A673 (cell line): ENCODE measurements at regions not wholly inside any gene's neighbourhood (a gene's known extent, or its start where the extent isn't known, plus 50 kb on each side); places are given as distances from the start of the nearest gene placed in this dataset.

ENCODE experiments used
- BruUV-seq: library from RNA; stranded (reverse); fragments of 400-500 nt; replicated peaks from 2 replicates; lab custom pipeline; 2021; lab: Mats Ljungman, UMichigan
- CTCF ChIA-PET: fragments of 300-600 bp; sonication (Branson Sonifier 250); formaldehyde crosslinking; loops from one replicate; lab custom pipeline; 2022; ENCODE audit warnings: antibody characterized with exemption; lab: Charles Lee
- POLR2A ChIA-PET: fragments of 300-600 bp; sonication (Branson Sonifier 250); formaldehyde crosslinking; loops from one replicate; lab custom pipeline; 2022; ENCODE audit warnings: antibody characterized with exemption; ENCODE audit not compliant: low non-redundant PET; lab: Charles Lee
- DNase-seq: peaks from one replicate; pipeline ENCODE4 v3.0.0-alpha.2; 2015; ENCODE audit warnings: low spot score
- H3K27ac ChIP-seq: fragments of 200-600 bp; sonication (generic); 2 replicates; pipeline ENCODE4 v1.5.1; 2016; ENCODE audit warnings: mixed run types, low read depth, mild to moderate bottlenecking, mixed read lengths, antibody characterized with exemption, low read length; ENCODE audit not compliant: poor library complexity, severe bottlenecking
- H3K27me3 ChIP-seq: fragments of 200-600 bp; sonication (generic); replicated peaks from 2 replicates; pipeline ENCODE4 v1.6.1; 2017; ENCODE audit warnings: mixed run types, low read depth, mild to moderate bottlenecking, mixed read lengths, antibody characterized with exemption, low read length; ENCODE audit not compliant: insufficient read depth, poor library complexity
- H3K36me3 ChIP-seq: fragments of 200-600 bp; sonication (generic); 2 replicates; pipeline ENCODE4 v1.6.1; 2016; ENCODE audit warnings: mixed run types, mild to moderate bottlenecking, mixed read lengths, antibody characterized with exemption, low read length; ENCODE audit not compliant: insufficient read depth, poor library complexity, severe bottlenecking
- H3K4me1 ChIP-seq: fragments of 200-600 bp; sonication (generic); 2 replicates; pipeline ENCODE4 v1.6.1; 2017; ENCODE audit warnings: mixed run types, mild to moderate bottlenecking, mixed read lengths, antibody characterized with exemption, low read length; ENCODE audit not compliant: insufficient read depth, poor library complexity, severe bottlenecking
- H3K4me3 ChIP-seq: fragments of 200-600 bp; sonication (generic); 2 replicates; pipeline ENCODE4 v1.5.1; 2016; ENCODE audit warnings: low read depth, mixed run types, mild to moderate bottlenecking, mixed read lengths, low read length; ENCODE audit not compliant: poor library complexity, severe bottlenecking
- H3K9me3 ChIP-seq: fragments of 200-600 bp; sonication (generic); 2 replicates; pipeline ENCODE4 v1.6.1; 2016; ENCODE audit warnings: mixed run types, low read depth, mild to moderate bottlenecking, mixed read lengths, antibody characterized with exemption, low read length; ENCODE audit not compliant: poor library complexity, severe bottlenecking
- CTCF ChIP-seq: fragments of 300-800, 200-600 bp; sonication (generic); conservative IDR thresholded peaks from 2 replicates; pipeline ENCODE4 v1.5.1; 2017; ENCODE audit warnings: low read depth, mild to moderate bottlenecking, antibody characterized with exemption, low read length, moderate library complexity, mixed read lengths
- EZH2 ChIP-seq: fragments of 200-600 bp; sonication (generic); IDR thresholded peaks from 2 replicates; pipeline ENCODE4 v1.6.1; 2017; ENCODE audit warnings: borderline replicate concordance, low read depth, mild to moderate bottlenecking, mixed read lengths, antibody characterized with exemption, low read length; ENCODE audit not compliant: poor library complexity, severe bottlenecking
- intact Hi-C: fragments of 100-400 bp; cut with micrococcal nuclease; formaldehyde crosslinking; loops from one replicate; pipeline ENCODE4 v1.10.0; 2022; ENCODE audit not compliant: unreplicated experiment

DNA sequence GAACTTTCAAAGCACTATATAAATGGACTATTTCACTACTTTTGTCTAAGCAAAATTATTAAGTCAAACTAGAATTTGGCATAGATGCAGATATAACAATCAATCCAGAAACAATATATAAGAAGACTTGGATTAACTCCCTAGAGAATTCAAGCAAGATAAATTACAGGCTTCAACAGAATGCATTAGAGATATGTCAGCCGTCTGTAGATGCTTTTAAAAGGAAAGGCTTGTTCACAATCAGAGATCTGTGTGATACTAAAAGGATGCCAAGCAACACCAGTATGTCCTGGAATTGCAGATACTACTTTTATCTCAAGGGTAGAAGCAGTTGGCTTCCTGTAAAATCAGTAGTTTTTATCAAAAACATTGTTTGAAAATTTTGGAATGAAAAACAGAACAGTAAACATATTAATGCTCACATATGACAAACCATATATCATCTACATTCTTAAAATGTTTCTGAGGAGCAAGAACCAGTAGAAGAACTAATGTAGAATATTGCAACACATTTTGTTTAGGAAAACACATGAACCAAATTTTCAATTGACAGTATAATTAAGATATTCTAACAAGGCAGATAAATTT is 947.9 kb upstream of the LRRN3 start:
- ChIA-PET POLR2A (no interaction called here), CTCF (no interaction called here)
- no peaks in the 10 kb centered on the region for H3K4me1 ChIP-seq
- intact Hi-C loops = no loop called here
- no peak overlapping the region for H3K27ac ChIP-seq
- H3K36me3 ChIP-seq = no peaks in the 10 kb centered on the region
- TF ChIP-seq CTCF (no peak), EZH2 (no peak)
- no TSS peak for BruUV-seq
- no peaks in the 10 kb centered on the region for H3K9me3 ChIP-seq
- no peak for DNase-seq
- no peak overlapping the region for H3K4me3 ChIP-seq
- no peaks in the 10 kb centered on the region for H3K27me3 ChIP-seq

DNA sequence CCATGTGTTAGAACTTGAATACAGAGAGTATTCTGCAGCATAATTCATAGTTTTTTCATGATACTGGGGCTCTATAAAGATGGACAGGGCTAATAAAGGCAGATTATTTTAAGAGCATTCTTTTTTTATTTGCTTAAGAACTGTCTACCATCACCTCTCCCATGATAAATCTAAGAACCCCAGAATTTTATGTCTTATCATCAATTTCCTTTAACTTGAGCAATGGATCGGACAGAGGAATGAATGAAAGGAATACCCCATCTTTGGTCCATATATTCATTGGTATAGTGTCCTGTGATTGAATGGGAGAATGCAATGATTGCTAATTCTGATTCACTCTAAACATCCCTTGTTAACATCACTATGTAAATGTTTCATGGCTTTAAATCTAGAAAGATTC is 946.3 kb upstream of the LRRN3 start:
- H3K27ac ChIP-seq = no peak overlapping the region
- H3K27me3 ChIP-seq = no peaks in the 10 kb centered on the region
- DNase-seq = no peak
- intact Hi-C loops = no loop called here
- H3K9me3 ChIP-seq = no peaks in the 10 kb centered on the region
- BruUV-seq = no TSS peak
- ChIA-PET CTCF (no interaction called here), POLR2A (no interaction called here)
- no peaks in the 10 kb centered on the region for H3K36me3 ChIP-seq
- TF ChIP-seq CTCF (no peak), EZH2 (no peak)
- no peak overlapping the region for H3K4me3 ChIP-seq
- H3K4me1 ChIP-seq = no peaks in the 10 kb centered on the region

- H3K9me3 ChIP-seq = no peaks in the 10 kb centered on the region
- no peak for DNase-seq
- no peak overlapping the region for H3K27ac ChIP-seq
- no TSS peak for BruUV-seq
- POLR2A ChIA-PET = no interaction called here
- intact Hi-C loops = no loop called here
- CTCF ChIA-PET = no interaction called here
- no peaks in the 10 kb centered on the region for H3K27me3 ChIP-seq
- TF ChIP-seq CTCF (no peak), EZH2 (no peak)
- no peaks in the 10 kb centered on the region for H3K4me1 ChIP-seq
- H3K4me3 ChIP-seq = no peak overlapping the region
- H3K36me3 ChIP-seq = no peaks in the 10 kb centered on the region
Observed at GRCh38 chr7:110148054-110148453, 942.9 kb upstream of the LRRN3 start.
